Esophagus muscularis mucosa (tissue), 4 donors: ENCODE measurements at regions not wholly inside any gene's neighbourhood (a gene's known extent, or its start where the extent isn't known, plus 50 kb on each side); places are given as distances from the start of the nearest gene placed in this dataset.

Experiments
- EP300 ChIP-seq: sonication (generic); formaldehyde crosslinking; IDR thresholded peaks from one replicate; pipeline ENCODE4 v1.6.1; 2017; ENCODE audit warnings: antibody characterized with exemption
- POLR2A ChIP-seq: fragments of 450-650 bp; IDR thresholded peaks from one replicate; pipeline ENCODE4 v1.6.1; 2017; ENCODE audit warnings: antibody characterized with exemption, moderate library complexity, mild to moderate bottlenecking, low read depth
- POLR2AphosphoS5 ChIP-seq, 2 donors: sonication (generic); formaldehyde crosslinking; IDR thresholded peaks; one replicate each; pipeline ENCODE4 v1.6.1; 2017; ENCODE audit warnings: antibody characterized with exemption in 2 of 2
- TF ChIP-seq, protein P1 (sequence below), 3 experiments: fragments of 200-600 bp in 2 of 3; fragments of 450-650 bp in 1 of 3; sonication (generic) in 2 of 3; IDR thresholded peaks; one replicate each; pipeline ENCODE4 v1.5.1; 2017 to 2019; ENCODE audit warnings: antibody characterized with exemption in 3 of 3, mild to moderate bottlenecking in 2 of 3, moderate library complexity in 1 of 3

DNA sequence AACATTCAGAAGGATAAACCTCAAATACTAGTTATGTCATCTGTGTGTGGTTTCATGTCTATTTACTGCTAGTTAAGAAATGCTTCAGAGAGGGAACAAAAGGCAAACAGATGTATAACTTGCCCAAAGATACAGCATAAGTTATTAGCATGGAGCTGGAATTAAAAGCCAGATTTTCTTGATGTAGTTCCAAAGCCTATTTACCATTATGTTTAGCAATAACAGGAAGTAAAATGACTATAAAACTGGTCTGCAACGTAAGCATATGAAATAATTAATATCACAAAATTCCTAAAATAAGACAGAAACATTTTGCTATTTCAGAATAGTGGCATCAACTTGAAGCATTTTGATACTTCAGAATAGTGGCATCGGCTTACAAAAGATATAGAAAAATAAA, 1232.8 kb downstream of the NCAM2 start:
- TF ChIP-seq, protein P1, sequence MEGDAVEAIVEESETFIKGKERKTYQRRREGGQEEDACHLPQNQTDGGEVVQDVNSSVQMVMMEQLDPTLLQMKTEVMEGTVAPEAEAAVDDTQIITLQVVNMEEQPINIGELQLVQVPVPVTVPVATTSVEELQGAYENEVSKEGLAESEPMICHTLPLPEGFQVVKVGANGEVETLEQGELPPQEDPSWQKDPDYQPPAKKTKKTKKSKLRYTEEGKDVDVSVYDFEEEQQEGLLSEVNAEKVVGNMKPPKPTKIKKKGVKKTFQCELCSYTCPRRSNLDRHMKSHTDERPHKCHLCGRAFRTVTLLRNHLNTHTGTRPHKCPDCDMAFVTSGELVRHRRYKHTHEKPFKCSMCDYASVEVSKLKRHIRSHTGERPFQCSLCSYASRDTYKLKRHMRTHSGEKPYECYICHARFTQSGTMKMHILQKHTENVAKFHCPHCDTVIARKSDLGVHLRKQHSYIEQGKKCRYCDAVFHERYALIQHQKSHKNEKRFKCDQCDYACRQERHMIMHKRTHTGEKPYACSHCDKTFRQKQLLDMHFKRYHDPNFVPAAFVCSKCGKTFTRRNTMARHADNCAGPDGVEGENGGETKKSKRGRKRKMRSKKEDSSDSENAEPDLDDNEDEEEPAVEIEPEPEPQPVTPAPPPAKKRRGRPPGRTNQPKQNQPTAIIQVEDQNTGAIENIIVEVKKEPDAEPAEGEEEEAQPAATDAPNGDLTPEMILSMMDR (IDR thresholded peaks at IDR 0.05): no peak
- TF ChIP-seq POLR2A (no peak), POLR2AphosphoS5 (IDR thresholded peaks at IDR 0.05) (no peak), EP300 (no peak)
